WTC11 (cell line): ENCODE measurements at regions not wholly inside any gene's neighbourhood (a gene's known extent, or its start where the extent isn't known, plus 50 kb on each side); places are given as distances from the start of the nearest gene placed in this dataset.

Source experiments
- CREB1 ChIP-seq: sonication (generic); formaldehyde crosslinking; IDR thresholded peaks from 2 replicates; pipeline ENCODE4 v1.8.0; 2023; ENCODE audit warnings: mild to moderate bottlenecking, missing genetic modification reagents
- ETV6 ChIP-seq: sonication (generic); formaldehyde crosslinking; IDR thresholded peaks from 2 replicates; pipeline ENCODE4 v1.8.1; 2022; ENCODE audit warnings: mild to moderate bottlenecking, missing genetic modification reagents
- TP53 ChIP-seq: sonication (generic); formaldehyde crosslinking; IDR thresholded peaks from 2 replicates; pipeline ENCODE4 v1.8.1; 2023; ENCODE audit warnings: mild to moderate bottlenecking, missing genetic modification reagents
- TF ChIP-seq, protein P1 (sequence below): fragments of 200-600 bp; IDR thresholded peaks from 2 replicates; pipeline ENCODE4 v1.8.0; 2022; ENCODE audit warnings: antibody characterized with exemption

DNA sequence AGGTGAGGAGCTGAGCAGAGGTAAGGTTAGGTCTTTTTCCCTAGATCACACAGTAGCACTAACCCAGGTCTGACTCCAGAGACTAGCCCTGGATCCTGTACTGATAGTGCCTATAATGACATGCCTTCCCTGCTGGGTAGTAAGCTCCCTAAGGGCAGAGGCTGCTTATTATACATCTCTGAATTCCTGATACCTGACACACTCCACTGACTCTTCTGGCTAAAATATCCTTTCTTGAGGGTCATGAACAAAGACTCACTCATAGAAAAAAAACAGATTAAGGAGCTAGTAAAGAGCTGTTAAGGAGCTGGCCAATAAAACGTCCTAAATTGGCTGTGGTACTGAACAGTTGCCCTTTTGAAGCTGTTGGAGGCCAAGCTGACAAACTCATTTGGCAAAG lies 149.0 kb upstream of the ITGA1 start:
- TF ChIP-seq CREB1 (CRISPR knock-in tag) (no peak), TP53 (CRISPR knock-in tag) (no peak), ETV6 (no peak)
- TF ChIP-seq, protein P1, sequence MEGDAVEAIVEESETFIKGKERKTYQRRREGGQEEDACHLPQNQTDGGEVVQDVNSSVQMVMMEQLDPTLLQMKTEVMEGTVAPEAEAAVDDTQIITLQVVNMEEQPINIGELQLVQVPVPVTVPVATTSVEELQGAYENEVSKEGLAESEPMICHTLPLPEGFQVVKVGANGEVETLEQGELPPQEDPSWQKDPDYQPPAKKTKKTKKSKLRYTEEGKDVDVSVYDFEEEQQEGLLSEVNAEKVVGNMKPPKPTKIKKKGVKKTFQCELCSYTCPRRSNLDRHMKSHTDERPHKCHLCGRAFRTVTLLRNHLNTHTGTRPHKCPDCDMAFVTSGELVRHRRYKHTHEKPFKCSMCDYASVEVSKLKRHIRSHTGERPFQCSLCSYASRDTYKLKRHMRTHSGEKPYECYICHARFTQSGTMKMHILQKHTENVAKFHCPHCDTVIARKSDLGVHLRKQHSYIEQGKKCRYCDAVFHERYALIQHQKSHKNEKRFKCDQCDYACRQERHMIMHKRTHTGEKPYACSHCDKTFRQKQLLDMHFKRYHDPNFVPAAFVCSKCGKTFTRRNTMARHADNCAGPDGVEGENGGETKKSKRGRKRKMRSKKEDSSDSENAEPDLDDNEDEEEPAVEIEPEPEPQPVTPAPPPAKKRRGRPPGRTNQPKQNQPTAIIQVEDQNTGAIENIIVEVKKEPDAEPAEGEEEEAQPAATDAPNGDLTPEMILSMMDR, result no peak
